Endodermal cell (in vitro differentiated cells): ENCODE measurements at regions not wholly inside any gene's neighbourhood (a gene's known extent, or its start where the extent isn't known, plus 50 kb on each side); places are given as distances from the start of the nearest gene placed in this dataset.

Source experiments
- DNase-seq: peaks from one replicate; pipeline ENCODE4 v3.0.0-alpha.2; 2017
- H3K27ac ChIP-seq: 2 replicates; pipeline ENCODE4 v1.5.1; 2013; ENCODE audit warnings: mild to moderate bottlenecking, low read depth, low read length, moderate library complexity
- H3K27me3 ChIP-seq: 2 replicates; pipeline ENCODE4 v1.6.1; 2013; ENCODE audit warnings: mild to moderate bottlenecking, low read length, moderate library complexity; ENCODE audit not compliant: insufficient read depth, control insufficient read depth, poor library complexity, severe bottlenecking
- H3K36me3 ChIP-seq: 2 replicates; pipeline ENCODE4 v1.7.0; 2013; ENCODE audit warnings: mild to moderate bottlenecking, low read length, moderate library complexity; ENCODE audit not compliant: control insufficient read depth, insufficient read depth
- H3K4me1 ChIP-seq: one replicate; pipeline ENCODE4 v1.7.0; 2013; ENCODE audit warnings: low read length; ENCODE audit not compliant: control insufficient read depth, insufficient read depth
- H3K4me3 ChIP-seq: 2 replicates; pipeline ENCODE4 v1.5.1; 2013; ENCODE audit warnings: mild to moderate bottlenecking, low read length, moderate library complexity
- H3K9ac ChIP-seq: 2 replicates; pipeline ENCODE4 v1.6.1; 2013; ENCODE audit warnings: mild to moderate bottlenecking, low read length, moderate library complexity; ENCODE audit not compliant: poor library complexity, severe bottlenecking; ENCODE audit errors: extremely low read depth
- H3K9me3 ChIP-seq: 2 replicates; pipeline ENCODE4 v1.6.1; 2013; ENCODE audit warnings: mild to moderate bottlenecking, low read length, moderate library complexity; ENCODE audit not compliant: control insufficient read depth
- H3K27ac Mint-ChIP-seq: 2 replicates; pipeline ENCODE4 v1.8.0; 2020; ENCODE audit warnings: mixed read lengths
- H3K27me3 Mint-ChIP-seq: 2 replicates; pipeline ENCODE4 v1.8.0; 2021; ENCODE audit warnings: mild to moderate bottlenecking, mixed read lengths; ENCODE audit not compliant: insufficient read depth
- H3K36me3 Mint-ChIP-seq: 2 replicates; pipeline ENCODE4 v1.8.0; 2020; ENCODE audit warnings: low read depth, mixed read lengths
- H3K4me1 Mint-ChIP-seq: 2 replicates; pipeline ENCODE4 v1.8.0; 2020; ENCODE audit warnings: mixed read lengths
- H3K4me3 Mint-ChIP-seq: 2 replicates; pipeline ENCODE4 v1.8.0; 2020; ENCODE audit warnings: mild to moderate bottlenecking, moderate library complexity, mixed read lengths
- H3K9me3 Mint-ChIP-seq: 2 replicates; pipeline ENCODE4 v1.8.0; 2020; ENCODE audit warnings: mild to moderate bottlenecking, mixed read lengths
- WGBS, 2 experiments: methylation state at CpG; one replicate each; pipeline versions ENCODE4 v1.1.5 to v1.1.7; 2013; ENCODE audit warnings: missing lambda C conversion rate in 2 of 2, mixed read lengths in 1 of 2; ENCODE audit not compliant: insufficient coverage in 1 of 2, insufficient read length in 1 of 2; 5-methylcytosine and 5-hydroxymethylcytosine counted together
- TF ChIP-seq, protein P1 (sequence below): fragments of 200-600 bp; sonication (generic); conservative IDR thresholded peaks from 2 replicates; pipeline ENCODE4 v1.5.0; 2021; ENCODE audit warnings: antibody characterized with exemption, mild to moderate bottlenecking

DNA sequence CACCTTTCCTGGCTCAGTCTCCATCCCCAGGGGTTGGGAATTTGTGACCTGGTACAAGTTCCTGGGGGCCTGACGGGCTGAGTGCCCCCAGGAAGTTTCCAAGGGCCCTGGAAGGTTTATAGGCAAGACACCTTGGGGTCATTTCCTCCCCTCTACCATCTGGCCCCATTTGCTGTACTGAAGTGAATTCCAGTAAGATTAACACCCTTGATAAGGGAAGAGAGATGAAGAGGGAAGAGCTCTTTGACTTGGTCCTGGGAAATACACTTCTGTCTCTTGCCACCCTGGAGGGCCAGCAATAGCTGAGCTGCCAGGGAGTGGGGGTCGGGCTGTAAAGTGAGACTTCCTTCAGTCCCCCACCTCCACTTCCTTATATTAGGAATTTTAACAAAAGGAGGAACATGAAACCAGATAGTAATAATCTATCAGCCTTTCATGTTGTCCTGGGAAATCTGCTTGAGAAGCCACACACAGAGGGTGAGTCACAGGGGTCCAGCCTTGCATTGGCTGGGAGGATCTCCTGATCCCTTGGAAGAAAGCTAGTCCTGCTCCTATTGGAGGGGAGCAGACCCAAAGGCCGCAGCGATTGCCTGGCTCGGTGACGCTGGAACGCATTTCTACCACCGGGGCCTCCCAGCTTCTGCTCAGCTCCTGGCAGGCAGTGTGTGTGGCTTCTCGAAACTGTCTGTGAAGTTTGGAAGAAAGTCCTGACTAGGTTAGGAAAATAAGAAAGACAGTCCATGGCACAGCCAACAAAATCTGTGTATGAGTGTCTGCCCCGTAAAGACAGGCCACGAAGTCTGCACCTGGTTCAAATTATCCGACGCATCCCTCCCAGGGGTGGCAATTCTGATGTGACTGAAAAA lies 87.3 kb downstream of the ACAA2 start:
- WGBS, 2 experiments: 8 to 34% methylated on average over 4 to 12 of the region's 13 CpGs
- Mint-ChIP-seq H3K4me1 (peaks cover 54% of the 10 kb centered on the region), H3K27me3 (peaks cover 6% of the 10 kb centered on the region), H3K27ac (peak overlapping the region; percentile 98), H3K4me3 (no peak overlapping the region), H3K36me3 (no peaks in the 10 kb centered on the region), H3K9me3 (no peaks in the 10 kb centered on the region)
- H3K4me1 ChIP-seq: peaks cover 17% of the 10 kb centered on the region
- TF ChIP-seq, protein P1, sequence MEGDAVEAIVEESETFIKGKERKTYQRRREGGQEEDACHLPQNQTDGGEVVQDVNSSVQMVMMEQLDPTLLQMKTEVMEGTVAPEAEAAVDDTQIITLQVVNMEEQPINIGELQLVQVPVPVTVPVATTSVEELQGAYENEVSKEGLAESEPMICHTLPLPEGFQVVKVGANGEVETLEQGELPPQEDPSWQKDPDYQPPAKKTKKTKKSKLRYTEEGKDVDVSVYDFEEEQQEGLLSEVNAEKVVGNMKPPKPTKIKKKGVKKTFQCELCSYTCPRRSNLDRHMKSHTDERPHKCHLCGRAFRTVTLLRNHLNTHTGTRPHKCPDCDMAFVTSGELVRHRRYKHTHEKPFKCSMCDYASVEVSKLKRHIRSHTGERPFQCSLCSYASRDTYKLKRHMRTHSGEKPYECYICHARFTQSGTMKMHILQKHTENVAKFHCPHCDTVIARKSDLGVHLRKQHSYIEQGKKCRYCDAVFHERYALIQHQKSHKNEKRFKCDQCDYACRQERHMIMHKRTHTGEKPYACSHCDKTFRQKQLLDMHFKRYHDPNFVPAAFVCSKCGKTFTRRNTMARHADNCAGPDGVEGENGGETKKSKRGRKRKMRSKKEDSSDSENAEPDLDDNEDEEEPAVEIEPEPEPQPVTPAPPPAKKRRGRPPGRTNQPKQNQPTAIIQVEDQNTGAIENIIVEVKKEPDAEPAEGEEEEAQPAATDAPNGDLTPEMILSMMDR: peak; percentile 59
- H3K4me3 ChIP-seq: no peak overlapping the region
- H3K27me3 ChIP-seq: no peaks in the 10 kb centered on the region
- peak overlapping the region; percentile 86 for H3K27ac ChIP-seq
- DNase-seq: peak; percentile 96
- H3K9ac ChIP-seq: peak overlapping the region; percentile 57
- H3K36me3 ChIP-seq: no peaks in the 10 kb centered on the region
- no peaks in the 10 kb centered on the region for H3K9me3 ChIP-seq

DNA sequence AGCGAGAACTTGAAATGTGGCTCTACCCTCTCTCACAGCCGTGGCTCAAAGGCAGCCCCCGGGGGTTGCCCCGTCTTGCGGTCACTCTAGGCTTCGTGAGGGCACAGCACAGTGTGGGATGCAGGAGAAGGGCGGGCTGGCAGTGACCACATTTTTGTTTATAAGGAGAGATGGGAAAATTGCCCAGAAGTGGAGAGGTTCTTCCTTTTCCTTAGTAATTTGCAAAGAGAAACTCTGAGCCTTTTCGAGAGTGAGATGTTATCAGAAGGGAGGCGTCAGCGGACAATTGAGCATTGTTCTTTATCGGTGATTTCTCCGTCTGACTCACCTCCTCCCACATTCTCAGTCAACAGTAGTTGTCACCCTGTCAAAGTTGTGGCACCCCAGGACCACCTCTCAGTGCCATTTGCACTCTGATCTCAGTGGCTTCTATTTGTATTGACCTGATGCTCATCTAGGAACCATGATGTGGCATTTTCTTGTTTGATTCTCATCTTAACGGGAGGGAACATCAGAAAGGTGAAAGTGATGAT lies 89.6 kb downstream of the ACAA2 start:
- peak overlapping the region; percentile 85 for H3K27ac Mint-ChIP-seq
- 0 to 28% methylated on average over 1 to 13 of the region's 13 CpGs for WGBS, 2 experiments
- peaks cover 7% of the 10 kb centered on the region for H3K27me3 Mint-ChIP-seq
- H3K9me3 ChIP-seq: no peaks in the 10 kb centered on the region
- peaks cover 38% of the 10 kb centered on the region for H3K4me1 Mint-ChIP-seq
- peak overlapping the region; percentile 59 for H3K4me3 ChIP-seq
- TF ChIP-seq, protein P1: no peak
- H3K36me3 ChIP-seq: no peaks in the 10 kb centered on the region
- H3K36me3 Mint-ChIP-seq: no peaks in the 10 kb centered on the region
- H3K27ac ChIP-seq: no peak overlapping the region
- H3K4me3 Mint-ChIP-seq: peak overlapping the region; percentile 26
- no peaks in the 10 kb centered on the region for H3K9me3 Mint-ChIP-seq
- H3K27me3 ChIP-seq: no peaks in the 10 kb centered on the region
- H3K4me1 ChIP-seq: peaks cover 17% of the 10 kb centered on the region
- peak; percentile 83 for DNase-seq
- peak overlapping the region; percentile 42 for H3K9ac ChIP-seq

DNA sequence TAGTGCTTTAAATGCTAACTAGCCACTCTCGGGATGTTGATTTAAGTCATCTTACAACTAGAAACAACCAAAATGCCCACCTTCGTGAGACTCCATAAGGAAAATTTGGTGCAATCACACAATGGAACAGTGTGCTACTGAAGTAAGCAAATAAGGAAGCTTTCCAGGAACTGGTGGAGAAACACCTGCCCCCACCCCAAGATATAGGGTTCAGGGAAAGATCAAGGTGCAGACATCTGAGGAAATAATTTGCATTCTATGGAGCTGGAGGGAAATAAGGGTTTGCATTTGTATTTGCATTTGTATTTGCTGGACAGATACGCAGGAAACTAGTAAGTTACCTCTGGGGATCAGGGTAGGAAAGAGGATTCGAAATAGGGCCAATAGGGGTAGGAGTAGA lies 90.9 kb downstream of the ACAA2 start:
- Mint-ChIP-seq H3K27me3 (peaks cover 8% of the 10 kb centered on the region), H3K36me3 (no peaks in the 10 kb centered on the region), H3K4me1 (peaks cover 38% of the 10 kb centered on the region), H3K27ac (no peak overlapping the region), H3K9me3 (no peaks in the 10 kb centered on the region), H3K4me3 (no peak overlapping the region)
- 70 to 100% methylated on average over 1 to 4 of the region's 4 CpGs for WGBS, 2 experiments
- Histone ChIP-seq H3K9ac (no peak overlapping the region), H3K27me3 (no peaks in the 10 kb centered on the region), H3K9me3 (no peaks in the 10 kb centered on the region), H3K4me1 (peaks cover 17% of the 10 kb centered on the region), H3K36me3 (no peaks in the 10 kb centered on the region), H3K27ac (no peak overlapping the region), H3K4me3 (no peak overlapping the region)
- TF ChIP-seq, protein P1: no peak
- no peak for DNase-seq
